IPS-NIHi7 (cell line): ENCODE measurements at regions not wholly inside any gene's neighbourhood (a gene's known extent, or its start where the extent isn't known, plus 50 kb on each side); places are given as distances from the start of the nearest gene placed in this dataset.
"Not testable (repeated sequence)": the region's sequence is repeated elsewhere in the genome, so short reads cannot be mapped to it uniquely, and the experiment has no call there.

Experiments used
- DNase-seq: peaks from one replicate; pipeline ENCODE4 v3.0.0; 2012; ENCODE audit warnings: mixed read lengths; ENCODE audit errors: extremely low spot score

GRCh38 chr7:68694656-68695055 is 903.6 kb upstream of the AUTS2 start:
- no peak for DNase-seq

GRCh38 chr7:68697796-68698280 is 900.4 kb upstream of the AUTS2 start:
- DNase-seq, result no peak

GRCh38 chr7:68699090-68699711 is 899.1 kb upstream of the AUTS2 start:
- no peak for DNase-seq

DNA sequence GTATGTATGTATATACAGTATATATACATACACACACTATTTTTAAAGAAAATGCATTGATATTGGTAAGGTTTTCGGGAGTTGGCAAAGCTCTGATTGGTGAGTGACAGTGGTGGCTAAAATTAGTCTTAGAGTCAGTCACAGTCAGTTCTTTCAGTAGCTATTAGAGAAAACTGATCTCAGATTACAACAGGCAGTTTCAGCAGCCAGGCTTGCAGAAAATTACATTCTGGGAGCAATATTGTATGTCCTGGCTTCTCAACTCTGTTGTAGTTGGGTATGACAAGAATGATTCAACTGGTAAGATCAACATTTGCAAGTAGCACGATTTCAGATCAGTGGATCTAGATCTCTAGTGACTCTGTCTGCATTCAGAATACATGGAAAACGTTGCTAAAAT is 897.9 kb upstream of the AUTS2 start:
- no peak for DNase-seq

GRCh38 chr7:68706291-68706690 is 892.0 kb upstream of the AUTS2 start:
- DNase-seq, result no peak

GRCh38 chr7:68707159-68707558 is 891.1 kb upstream of the AUTS2 start:
- DNase-seq, result no peak

DNA sequence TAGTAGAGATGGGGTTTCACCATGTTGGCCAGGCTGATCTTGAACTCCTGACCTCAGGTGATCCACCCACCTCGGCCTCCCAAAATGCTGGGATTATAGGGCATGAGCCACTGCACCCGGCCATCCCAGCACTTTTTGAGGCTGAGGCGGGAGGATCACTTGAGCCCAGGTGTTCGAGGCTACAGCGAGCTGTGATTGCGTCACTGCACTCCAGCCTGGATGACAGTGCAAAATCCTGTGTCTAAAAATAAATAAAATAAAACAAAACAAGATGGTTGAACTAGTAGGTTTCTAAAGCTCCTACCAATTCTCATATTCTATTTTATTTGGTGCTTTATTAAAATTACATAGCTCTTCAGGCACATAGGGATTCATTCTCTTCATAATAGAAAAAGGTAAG is 890.3 kb upstream of the AUTS2 start:
- no peak for DNase-seq

- no peak for DNase-seq
Measured at GRCh38 chr7:68712956-68713495, 885.2 kb upstream of the AUTS2 start.

DNA sequence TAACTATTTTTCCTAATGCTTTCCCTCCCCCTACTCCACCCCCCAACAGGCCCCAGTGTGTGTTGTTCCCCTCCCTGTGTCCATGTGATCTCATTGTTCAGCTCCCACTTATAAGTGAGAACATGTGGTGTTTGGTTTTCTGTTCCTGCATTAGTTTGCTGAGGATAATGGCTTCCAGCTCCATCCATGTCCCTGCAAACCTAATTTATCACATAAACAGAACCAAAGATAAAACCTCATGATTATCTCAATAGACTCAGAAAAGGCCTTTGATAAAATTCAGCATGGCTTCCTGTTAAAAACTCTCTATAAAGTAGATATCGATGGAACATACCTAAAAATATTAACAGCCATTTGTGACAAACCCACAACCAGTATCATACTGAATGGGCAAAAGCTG is 884.1 kb upstream of the AUTS2 start:
- DNase-seq, result not testable (repeated sequence)

- DNase-seq, result no peak
Measured at GRCh38 chr7:68715907-68716306, 882.4 kb upstream of the AUTS2 start.

DNA sequence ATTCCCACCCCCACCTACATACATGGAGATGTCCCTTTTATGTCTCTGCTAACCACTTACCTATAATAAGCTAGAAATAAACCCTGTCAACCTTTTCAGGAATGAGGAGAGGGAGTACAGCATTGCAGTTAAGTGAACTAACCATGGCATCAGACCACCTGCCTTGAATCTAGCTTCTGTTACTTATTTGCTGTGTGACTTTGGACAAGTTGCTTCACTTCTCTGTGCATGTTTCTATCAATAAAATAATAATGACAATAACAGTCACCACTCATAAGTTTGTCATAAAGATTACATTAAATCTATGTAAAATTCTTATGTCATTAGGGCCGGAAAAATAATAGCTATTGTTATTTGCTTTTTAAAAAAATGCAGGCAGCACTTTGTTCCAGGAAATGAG is 881.1 kb upstream of the AUTS2 start:
- no peak for DNase-seq

GRCh38 chr7:68718097-68718551 is 880.2 kb upstream of the AUTS2 start:
- no peak for DNase-seq

- no peak for DNase-seq
Measured at GRCh38 chr7:68720697-68721096, 877.6 kb upstream of the AUTS2 start.

- DNase-seq, result no peak
Measured at GRCh38 chr7:68722044-68722443, 876.2 kb upstream of the AUTS2 start.

GRCh38 chr7:68724965-68725364 is 873.3 kb upstream of the AUTS2 start:
- no peak for DNase-seq

GRCh38 chr7:68725843-68726785 is 872.2 kb upstream of the AUTS2 start:
- DNase-seq, result no peak

DNA sequence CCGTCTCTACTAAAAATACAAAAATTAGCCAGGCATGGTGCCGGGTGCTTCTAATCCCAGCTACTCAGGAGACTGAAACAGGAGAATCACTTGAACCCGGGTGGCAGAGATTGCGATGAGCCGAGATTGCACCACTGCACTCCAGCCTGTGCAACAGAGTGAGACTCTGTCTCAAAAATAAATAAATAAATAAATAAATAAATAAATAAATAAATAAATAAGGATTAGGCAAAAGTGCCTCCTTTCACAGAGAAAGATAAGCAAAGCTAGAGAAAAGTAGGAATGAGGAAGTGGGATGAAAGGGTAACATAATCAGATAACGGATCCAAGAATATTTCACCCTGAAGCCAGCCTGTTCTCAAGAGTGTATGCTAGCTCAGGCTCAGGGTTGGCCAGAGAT is 869.6 kb upstream of the AUTS2 start:
- DNase-seq, result not testable (repeated sequence)

- DNase-seq, result no peak
Measured at GRCh38 chr7:68729371-68729770, 868.9 kb upstream of the AUTS2 start.

DNA sequence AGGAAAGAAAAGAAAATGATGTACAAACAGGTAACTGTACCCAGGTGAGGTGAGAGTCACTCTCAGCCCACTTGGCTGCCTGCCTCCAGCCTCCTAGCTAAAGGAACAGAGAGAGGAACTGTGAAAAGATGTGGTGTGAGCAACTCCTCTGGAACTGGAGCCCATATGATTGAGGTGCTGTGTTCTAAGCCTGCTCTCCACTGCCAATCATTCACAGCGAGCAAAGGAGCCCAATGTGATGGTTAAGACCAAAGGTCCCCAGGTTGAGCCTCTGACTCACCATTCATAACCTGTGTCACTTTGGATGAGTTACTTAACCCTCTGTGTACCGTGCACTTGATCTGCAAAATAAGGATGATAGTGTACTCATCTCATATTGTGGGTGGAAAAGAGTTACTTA is 868.1 kb upstream of the AUTS2 start:
- DNase-seq, result no peak

GRCh38 chr7:68730964-68731363 is 867.3 kb upstream of the AUTS2 start:
- no peak for DNase-seq

GRCh38 chr7:68733219-68734153 is 864.8 kb upstream of the AUTS2 start:
- DNase-seq, result no peak

DNA sequence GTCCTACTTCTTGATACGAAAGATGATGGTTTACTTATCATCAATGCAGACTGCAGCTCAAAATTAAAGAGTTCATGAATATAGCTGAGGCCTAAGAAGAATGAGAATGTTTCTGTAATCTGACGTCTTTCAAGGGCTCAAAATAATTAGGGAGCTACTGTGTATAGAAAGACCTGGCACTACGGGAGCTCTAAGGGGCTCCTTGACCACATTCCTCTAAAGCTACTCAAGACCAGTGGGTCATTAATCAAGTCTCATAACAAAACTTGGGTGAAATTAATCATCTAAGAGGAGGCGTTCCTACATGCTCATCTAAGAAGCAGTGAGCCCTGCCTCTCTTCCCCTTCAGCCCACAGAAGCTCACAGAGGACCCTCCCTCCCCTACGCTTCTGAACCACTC is 863.8 kb upstream of the AUTS2 start:
- no peak for DNase-seq
